ENCODE measurements at regions not wholly inside any gene's neighbourhood (a gene's known extent, or its start where the extent isn't known, plus 50 kb on each side); places are given as distances from the start of the nearest gene placed in this dataset.

DNA sequence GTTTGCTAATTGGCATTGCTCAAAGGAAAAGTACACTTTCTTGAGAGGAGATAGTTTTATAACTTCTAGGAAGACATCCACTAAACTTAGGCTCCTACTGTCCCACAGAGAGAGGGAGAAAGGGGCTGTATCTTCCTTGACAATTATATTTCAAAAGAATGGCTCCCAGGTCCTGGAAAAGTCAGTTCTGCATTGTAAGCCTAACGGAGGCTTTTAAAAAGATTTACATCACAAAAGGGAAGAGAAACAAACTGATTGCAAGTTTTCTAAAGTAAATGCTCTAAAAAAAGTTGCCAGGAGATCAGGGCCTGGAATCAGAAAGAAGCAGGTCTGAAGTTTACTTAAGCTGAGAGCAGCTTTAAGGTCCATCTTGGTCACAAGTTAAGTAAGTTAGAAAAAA is 839.5 kb downstream of the FRK start:
- Mint-ChIP-seq H3K9me3 (peaks cover 34% of the 10 kb centered on the region), H3K27ac (no peak overlapping the region), H3K36me3 (no peaks in the 10 kb centered on the region), H3K27me3 (ENCODE audit: low read depth) (peaks cover 1% of the 10 kb centered on the region), H3K4me3 (no peak overlapping the region), H3K4me1 (no peaks in the 10 kb centered on the region)
- no peak for DNase-seq (ENCODE audit: low spot score in 2 of 2, unreplicated experiment in 2 of 2)
- TF ChIP-seq CTCF (IDR thresholded peaks at IDR 0.05; ENCODE audit: unreplicated experiment): no peak

DNA sequence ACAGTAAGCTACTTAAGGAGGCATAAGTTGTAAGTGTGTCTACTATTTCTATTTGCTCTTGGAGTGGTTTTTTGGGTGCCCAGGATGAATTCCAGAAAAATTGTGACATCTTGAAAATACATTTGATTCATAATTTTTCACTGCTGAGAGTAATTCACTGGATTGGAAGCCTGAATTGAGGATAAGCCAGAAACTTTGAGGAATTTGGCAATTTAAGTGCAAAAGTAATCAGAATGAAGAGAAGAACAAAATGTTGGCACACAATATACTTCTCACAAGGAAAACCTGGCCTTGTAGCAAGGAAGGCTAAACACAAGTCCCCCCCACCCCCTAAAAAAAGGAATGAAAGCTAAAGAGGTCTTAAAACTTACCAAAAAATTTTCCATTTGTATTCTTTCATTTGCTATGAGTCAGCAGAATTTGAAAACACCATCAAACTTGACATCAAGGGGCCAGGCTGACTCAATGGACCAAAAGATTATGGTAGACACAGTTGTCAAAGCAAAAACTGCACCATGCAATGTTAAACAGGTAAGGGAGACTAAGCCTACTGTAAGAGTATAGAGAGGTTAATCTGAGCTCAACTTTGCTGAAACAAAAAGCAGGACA is 840.0 kb downstream of the FRK start:
- peaks cover 1% of the 10 kb centered on the region for H3K27me3 Mint-ChIP-seq (ENCODE audit: low read depth)
- H3K9me3 Mint-ChIP-seq: peaks cover 29% of the 10 kb centered on the region
- no peak overlapping the region for H3K4me3 Mint-ChIP-seq
- no peaks in the 10 kb centered on the region for H3K36me3 Mint-ChIP-seq
- H3K27ac Mint-ChIP-seq: no peak overlapping the region
- no peaks in the 10 kb centered on the region for H3K4me1 Mint-ChIP-seq
- no peak for TF ChIP-seq CTCF (IDR thresholded peaks at IDR 0.05; ENCODE audit: unreplicated experiment)
- no peak for DNase-seq (ENCODE audit: low spot score in 2 of 2, unreplicated experiment in 2 of 2)

GRCh38 chr6:115219645-115220044 is 841.0 kb downstream of the FRK start:
- TF ChIP-seq CTCF (IDR thresholded peaks at IDR 0.05; ENCODE audit: unreplicated experiment): no peak
- Mint-ChIP-seq H3K27me3 (ENCODE audit: low read depth) (peaks cover 1% of the 10 kb centered on the region), H3K36me3 (no peaks in the 10 kb centered on the region), H3K4me3 (no peak overlapping the region), H3K4me1 (no peaks in the 10 kb centered on the region), H3K27ac (no peak overlapping the region), H3K9me3 (peaks cover 29% of the 10 kb centered on the region)
- DNase-seq (ENCODE audit: low spot score in 2 of 2, unreplicated experiment in 2 of 2): no peak

- no peak overlapping the region for H3K27ac Mint-ChIP-seq
- H3K9me3 Mint-ChIP-seq: peaks cover 21% of the 10 kb centered on the region
- H3K4me3 Mint-ChIP-seq: no peak overlapping the region
- no peaks in the 10 kb centered on the region for H3K36me3 Mint-ChIP-seq
- DNase-seq (ENCODE audit: low spot score in 2 of 2, unreplicated experiment in 2 of 2): no peak
- no peak for TF ChIP-seq CTCF (IDR thresholded peaks at IDR 0.05; ENCODE audit: unreplicated experiment)
- H3K4me1 Mint-ChIP-seq: no peaks in the 10 kb centered on the region
- peaks cover 1% of the 10 kb centered on the region for H3K27me3 Mint-ChIP-seq (ENCODE audit: low read depth)
Measured at GRCh38 chr6:115216835-115217234, 843.9 kb downstream of the FRK start.

- peaks cover 29% of the 10 kb centered on the region for H3K9me3 Mint-ChIP-seq
- no peaks in the 10 kb centered on the region for H3K4me1 Mint-ChIP-seq
- no peak for DNase-seq (ENCODE audit: low spot score in 2 of 2, unreplicated experiment in 2 of 2)
- no peak for TF ChIP-seq CTCF (IDR thresholded peaks at IDR 0.05; ENCODE audit: unreplicated experiment)
- no peak overlapping the region for H3K4me3 Mint-ChIP-seq
- H3K36me3 Mint-ChIP-seq: no peaks in the 10 kb centered on the region
- H3K27me3 Mint-ChIP-seq (ENCODE audit: low read depth): peaks cover 1% of the 10 kb centered on the region
- H3K27ac Mint-ChIP-seq: no peak overlapping the region
Measured at GRCh38 chr6:115214283-115214682, 846.4 kb downstream of the FRK start.

DNA sequence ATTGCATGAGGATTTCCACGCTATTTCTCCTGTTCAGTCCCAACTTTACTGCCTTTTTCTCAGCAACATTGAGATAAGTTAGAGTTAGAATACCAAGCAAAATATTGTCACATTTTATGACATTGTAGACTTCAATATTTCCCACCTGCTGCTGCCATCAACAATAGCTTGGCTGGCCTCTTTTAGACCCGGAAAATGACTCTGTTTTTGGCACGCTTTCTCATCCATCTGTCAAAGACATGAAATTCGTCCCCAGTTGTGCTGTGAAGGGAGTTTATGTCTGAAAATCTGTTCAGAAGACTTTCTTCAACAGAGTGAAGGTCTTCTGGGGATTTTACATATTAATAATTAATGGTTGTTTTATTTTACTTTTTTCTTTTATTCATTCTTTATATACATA is 857.3 kb downstream of the FRK start:
- TF ChIP-seq CTCF (IDR thresholded peaks at IDR 0.05; ENCODE audit: unreplicated experiment): no peak
- no peak for DNase-seq (ENCODE audit: low spot score in 2 of 2, unreplicated experiment in 2 of 2)
- no peaks in the 10 kb centered on the region for H3K4me1 Mint-ChIP-seq
- H3K4me3 Mint-ChIP-seq: no peak overlapping the region
- H3K27me3 Mint-ChIP-seq (ENCODE audit: low read depth): no peaks in the 10 kb centered on the region
- H3K27ac Mint-ChIP-seq: no peak overlapping the region
- H3K36me3 Mint-ChIP-seq: peaks cover 8% of the 10 kb centered on the region
- peaks cover 19% of the 10 kb centered on the region for H3K9me3 Mint-ChIP-seq

Measured in mesothelial cell of epicardium (in vitro differentiated cells).